DOHH2 (cell line): ENCODE measurements at regions not wholly inside any gene's neighbourhood (a gene's known extent, or its start where the extent isn't known, plus 50 kb on each side); places are given as distances from the start of the nearest gene placed in this dataset.

Source experiments
- H3F3A ChIP-seq: fragments of 200-600 bp; sonication (generic), shearing (Covaris generic); 2 replicates; pipeline ENCODE4 v1.6.0; 2016; ENCODE audit warnings: antibody characterized with exemption, mild to moderate bottlenecking; ENCODE audit not compliant: control insufficient read depth, insufficient read depth
- H3K27ac ChIP-seq: fragments of 200-600 bp; sonication (generic); 2 replicates; pipeline ENCODE4 v1.5.1; 2014; ENCODE audit warnings: low read depth, mild to moderate bottlenecking, low read length, moderate library complexity
- H3K27me3 ChIP-seq: fragments of 200-600 bp; sonication (generic); 2 replicates; pipeline ENCODE4 v1.6.1; 2014; ENCODE audit warnings: mild to moderate bottlenecking, low read length, mixed read lengths; ENCODE audit not compliant: control insufficient read depth
- H3K36me3 ChIP-seq: fragments of 200-600 bp; sonication (generic); 2 replicates; pipeline ENCODE4 v1.6.1; 2014; ENCODE audit warnings: mild to moderate bottlenecking, low read length, moderate library complexity, mixed read lengths; ENCODE audit not compliant: control insufficient read depth
- H3K4me1 ChIP-seq: fragments of 200-600 bp; sonication (generic); 2 replicates; pipeline ENCODE4 v1.6.1; 2014; ENCODE audit warnings: mild to moderate bottlenecking, low read length, mixed read lengths; ENCODE audit not compliant: control insufficient read depth
- H3K4me2 ChIP-seq: fragments of 200-600 bp; sonication (generic); 2 replicates; pipeline ENCODE4 v1.6.0; 2014; ENCODE audit warnings: mild to moderate bottlenecking, low read length, moderate library complexity
- H3K4me3 ChIP-seq: fragments of 200-600 bp; sonication (generic); 2 replicates; pipeline ENCODE4 v1.5.1; 2014; ENCODE audit warnings: mild to moderate bottlenecking, low read length, mixed read lengths
- H3K79me2 ChIP-seq: fragments of 200-600 bp; sonication (generic); 2 replicates; pipeline ENCODE4 v1.6.1; 2014; ENCODE audit warnings: mild to moderate bottlenecking, low read length, mixed read lengths; ENCODE audit not compliant: control insufficient read depth
- H3K9me2 ChIP-seq: fragments of 200-600 bp; sonication (generic); replicated peaks from 2 replicates; pipeline ENCODE4 v1.6.1; 2014; ENCODE audit warnings: mild to moderate bottlenecking, low read length, mixed read lengths; ENCODE audit not compliant: control insufficient read depth
- H3K9me3 ChIP-seq: fragments of 200-600 bp; sonication (generic); 2 replicates; pipeline ENCODE4 v1.6.1; 2014; ENCODE audit warnings: antibody characterized with exemption, low read length, mixed read lengths; ENCODE audit not compliant: control insufficient read depth, insufficient read depth
- H4K20me1 ChIP-seq: fragments of 200-600 bp; sonication (generic); 2 replicates; pipeline ENCODE4 v1.6.0; 2014; ENCODE audit warnings: low read depth, mild to moderate bottlenecking, antibody characterized with exemption, low read length, moderate library complexity; ENCODE audit not compliant: control insufficient read depth, insufficient read depth
- EZH2phosphoT487 ChIP-seq: fragments of 200-600 bp; sonication (generic); IDR thresholded peaks from 2 replicates; pipeline ENCODE4 v1.6.1; 2017; ENCODE audit warnings: borderline replicate concordance, mild to moderate bottlenecking, antibody characterized with exemption, low read length, moderate library complexity, mixed read lengths
- TF ChIP-seq, protein P1 (sequence below): fragments of 200-600 bp; sonication (generic); IDR thresholded peaks from one replicate; pipeline ENCODE4 v1.5.1; 2014; ENCODE audit warnings: antibody characterized with exemption, mild to moderate bottlenecking, low read depth, low read length; ENCODE audit not compliant: poor library complexity, severe bottlenecking

DNA sequence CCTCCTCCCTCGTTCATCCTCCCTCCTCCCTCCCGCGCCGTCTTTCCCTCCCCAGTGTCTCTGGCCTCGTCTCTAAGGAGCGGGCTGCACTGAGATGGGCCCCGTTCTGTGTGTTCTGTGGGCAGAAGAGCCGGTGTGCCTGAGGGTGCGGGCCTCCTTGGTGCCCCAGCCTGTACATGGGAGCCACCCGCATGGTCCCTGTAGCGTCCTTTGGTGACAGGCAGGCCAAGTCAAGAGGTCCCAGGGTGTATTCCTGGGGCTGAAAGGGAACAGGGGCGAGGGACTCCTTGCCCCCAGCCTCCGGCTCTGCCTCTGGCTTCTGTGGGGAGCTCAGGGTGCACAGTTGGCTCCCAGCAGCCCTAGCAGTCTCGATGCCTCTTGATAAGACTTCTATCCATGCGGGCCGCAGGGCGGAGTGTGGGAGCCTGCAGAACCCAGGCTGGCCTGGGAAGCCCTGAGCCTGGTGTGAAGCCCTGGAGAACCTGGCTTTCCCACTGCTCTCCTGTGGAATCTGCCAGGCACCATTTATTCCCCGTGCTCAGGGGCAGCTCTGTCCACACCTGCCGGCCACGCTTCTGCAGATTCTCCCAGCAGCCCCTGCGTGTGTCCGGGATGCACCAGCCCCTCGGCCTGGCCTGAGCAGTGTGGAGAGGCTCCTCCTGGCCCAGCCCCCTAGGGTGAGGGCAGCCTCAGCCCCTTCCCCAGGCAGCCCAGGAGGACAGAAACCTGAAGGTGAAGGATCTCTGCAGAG, 181.3 kb downstream of the KIF26A start:
- H3K9me3 ChIP-seq = no peaks in the 10 kb centered on the region
- H3K9me2 ChIP-seq = no peaks in the 10 kb centered on the region
- no peaks in the 10 kb centered on the region for H4K20me1 ChIP-seq
- no peak overlapping the region for H3K4me2 ChIP-seq
- no peak overlapping the region for H3K4me3 ChIP-seq
- no peak for TF ChIP-seq EZH2phosphoT487
- TF ChIP-seq, protein P1, sequence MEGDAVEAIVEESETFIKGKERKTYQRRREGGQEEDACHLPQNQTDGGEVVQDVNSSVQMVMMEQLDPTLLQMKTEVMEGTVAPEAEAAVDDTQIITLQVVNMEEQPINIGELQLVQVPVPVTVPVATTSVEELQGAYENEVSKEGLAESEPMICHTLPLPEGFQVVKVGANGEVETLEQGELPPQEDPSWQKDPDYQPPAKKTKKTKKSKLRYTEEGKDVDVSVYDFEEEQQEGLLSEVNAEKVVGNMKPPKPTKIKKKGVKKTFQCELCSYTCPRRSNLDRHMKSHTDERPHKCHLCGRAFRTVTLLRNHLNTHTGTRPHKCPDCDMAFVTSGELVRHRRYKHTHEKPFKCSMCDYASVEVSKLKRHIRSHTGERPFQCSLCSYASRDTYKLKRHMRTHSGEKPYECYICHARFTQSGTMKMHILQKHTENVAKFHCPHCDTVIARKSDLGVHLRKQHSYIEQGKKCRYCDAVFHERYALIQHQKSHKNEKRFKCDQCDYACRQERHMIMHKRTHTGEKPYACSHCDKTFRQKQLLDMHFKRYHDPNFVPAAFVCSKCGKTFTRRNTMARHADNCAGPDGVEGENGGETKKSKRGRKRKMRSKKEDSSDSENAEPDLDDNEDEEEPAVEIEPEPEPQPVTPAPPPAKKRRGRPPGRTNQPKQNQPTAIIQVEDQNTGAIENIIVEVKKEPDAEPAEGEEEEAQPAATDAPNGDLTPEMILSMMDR = no peak
- H3F3A ChIP-seq = no peaks in the 10 kb centered on the region
- H3K36me3 ChIP-seq = no peaks in the 10 kb centered on the region
- H3K27me3 ChIP-seq = no peaks in the 10 kb centered on the region
- no peaks in the 10 kb centered on the region for H3K4me1 ChIP-seq
- no peaks in the 10 kb centered on the region for H3K79me2 ChIP-seq
- H3K27ac ChIP-seq = no peak overlapping the region

DNA sequence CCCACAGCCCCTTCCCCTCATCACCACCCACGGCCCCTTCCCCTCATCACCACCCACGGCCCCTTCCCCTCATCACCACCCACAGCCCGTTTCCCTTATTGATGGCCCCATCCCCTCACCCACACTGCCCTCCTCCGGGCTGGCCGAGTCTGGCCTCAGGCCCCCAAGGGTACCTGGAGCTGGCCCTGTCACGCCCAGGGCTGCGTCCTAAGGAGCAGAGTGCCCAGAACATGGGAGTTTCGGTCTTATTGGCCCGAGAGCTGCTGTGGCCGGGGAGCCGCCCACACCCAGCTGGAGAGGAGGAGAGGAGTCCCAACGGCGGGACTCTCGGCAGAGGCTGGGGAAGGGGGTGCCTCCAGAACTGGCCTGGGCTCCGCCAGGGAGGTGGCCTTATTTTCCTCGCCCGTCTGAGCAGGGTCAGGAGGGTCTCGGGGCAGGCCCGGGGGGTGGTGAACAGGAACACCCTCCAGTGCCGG, 182.3 kb downstream of the KIF26A start:
- Histone ChIP-seq H3K36me3 (no peaks in the 10 kb centered on the region), H4K20me1 (no peaks in the 10 kb centered on the region), H3K4me1 (no peaks in the 10 kb centered on the region), H3K27me3 (no peaks in the 10 kb centered on the region), H3K4me3 (no peak overlapping the region), H3K4me2 (no peak overlapping the region), H3K9me2 (no peaks in the 10 kb centered on the region), H3K9me3 (no peaks in the 10 kb centered on the region; the same call in 1 of the 2 replicates), H3K27ac (no peak overlapping the region), H3K79me2 (no peaks in the 10 kb centered on the region), H3F3A (no peaks in the 10 kb centered on the region)
- TF ChIP-seq, protein P1 = no peak
- no peak for TF ChIP-seq EZH2phosphoT487

DNA sequence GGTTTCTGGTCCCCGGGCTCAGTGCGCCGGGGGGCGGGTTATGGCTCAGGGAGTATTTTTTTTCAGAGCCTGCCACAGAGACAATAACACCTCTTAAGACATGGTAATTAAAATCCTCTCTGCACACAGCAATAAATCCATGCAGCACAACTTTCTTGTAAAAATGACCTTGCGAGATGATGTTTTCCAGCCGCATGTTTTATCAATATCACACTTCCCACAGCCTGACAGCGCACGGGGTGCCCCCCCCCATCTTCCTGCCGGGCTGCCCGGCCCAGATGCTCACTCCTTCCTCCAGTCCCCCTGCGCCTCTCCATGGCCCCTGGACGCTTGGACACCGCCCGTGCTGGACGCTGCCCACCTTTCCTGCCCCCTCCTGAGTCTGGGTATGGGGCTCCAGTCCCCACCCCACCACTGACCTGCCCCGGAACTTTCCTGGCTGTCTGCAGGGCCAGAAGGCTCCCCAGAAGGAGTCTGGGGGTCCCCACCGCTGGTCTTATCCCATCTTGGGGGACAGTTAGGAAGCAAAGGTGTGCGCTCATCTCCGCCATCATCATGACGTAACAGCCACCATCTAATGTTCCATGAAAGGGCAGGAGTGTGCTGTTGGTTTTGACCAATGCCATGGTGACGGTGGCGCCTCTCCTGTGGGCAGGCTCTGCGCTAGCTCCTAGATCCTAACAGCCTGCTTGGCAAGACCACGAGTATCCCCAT, 182.9 kb downstream of the KIF26A start:
- Histone ChIP-seq H3F3A (no peaks in the 10 kb centered on the region), H3K36me3 (no peaks in the 10 kb centered on the region), H3K9me2 (no peaks in the 10 kb centered on the region), H3K27me3 (no peaks in the 10 kb centered on the region), H3K4me1 (no peaks in the 10 kb centered on the region), H3K4me2 (no peak overlapping the region), H3K79me2 (no peaks in the 10 kb centered on the region), H4K20me1 (no peaks in the 10 kb centered on the region), H3K27ac (no peak overlapping the region), H3K4me3 (no peak overlapping the region), H3K9me3 (no peaks in the 10 kb centered on the region; the same call in 1 of the 2 replicates)
- TF ChIP-seq EZH2phosphoT487 = no peak
- TF ChIP-seq, protein P1 = no peak
